ENCODE measurements at regions not wholly inside any gene's neighbourhood (a gene's known extent, or its start where the extent isn't known, plus 50 kb on each side); places are given as distances from the start of the nearest gene placed in this dataset.

DNA sequence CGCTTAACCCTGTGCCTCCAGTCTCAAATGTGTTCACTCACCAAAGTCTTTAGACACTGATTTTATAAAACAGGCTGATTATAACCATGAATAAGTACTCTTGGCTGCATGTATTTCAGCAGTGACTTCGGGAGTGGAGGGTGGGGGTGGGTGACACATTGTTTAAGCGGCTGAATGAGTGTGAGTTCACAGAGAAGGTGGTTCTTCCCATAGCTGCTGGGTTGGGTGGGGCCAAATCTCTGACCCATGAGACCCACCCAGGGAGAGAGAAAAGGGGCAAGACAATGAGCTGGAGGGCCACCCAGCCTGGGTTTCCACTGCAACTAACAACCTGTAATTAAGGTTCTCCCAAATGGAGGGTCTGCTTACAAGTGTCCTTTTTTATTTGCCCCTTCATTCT is 96.4 kb downstream of the SYNE3 start:
- TF ChIP-seq POLR2A (IDR thresholded peaks at IDR 0.05), result no peak
- TF ChIP-seq, protein P1, sequence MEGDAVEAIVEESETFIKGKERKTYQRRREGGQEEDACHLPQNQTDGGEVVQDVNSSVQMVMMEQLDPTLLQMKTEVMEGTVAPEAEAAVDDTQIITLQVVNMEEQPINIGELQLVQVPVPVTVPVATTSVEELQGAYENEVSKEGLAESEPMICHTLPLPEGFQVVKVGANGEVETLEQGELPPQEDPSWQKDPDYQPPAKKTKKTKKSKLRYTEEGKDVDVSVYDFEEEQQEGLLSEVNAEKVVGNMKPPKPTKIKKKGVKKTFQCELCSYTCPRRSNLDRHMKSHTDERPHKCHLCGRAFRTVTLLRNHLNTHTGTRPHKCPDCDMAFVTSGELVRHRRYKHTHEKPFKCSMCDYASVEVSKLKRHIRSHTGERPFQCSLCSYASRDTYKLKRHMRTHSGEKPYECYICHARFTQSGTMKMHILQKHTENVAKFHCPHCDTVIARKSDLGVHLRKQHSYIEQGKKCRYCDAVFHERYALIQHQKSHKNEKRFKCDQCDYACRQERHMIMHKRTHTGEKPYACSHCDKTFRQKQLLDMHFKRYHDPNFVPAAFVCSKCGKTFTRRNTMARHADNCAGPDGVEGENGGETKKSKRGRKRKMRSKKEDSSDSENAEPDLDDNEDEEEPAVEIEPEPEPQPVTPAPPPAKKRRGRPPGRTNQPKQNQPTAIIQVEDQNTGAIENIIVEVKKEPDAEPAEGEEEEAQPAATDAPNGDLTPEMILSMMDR (IDR thresholded peaks at IDR 0.05 in 4 of 5, conservative IDR thresholded peaks at IDR 0.05 in 1 of 5), result no peak
